Suprapubic skin (tissue), 4 donors: ENCODE measurements at regions not wholly inside any gene's neighbourhood (a gene's known extent, or its start where the extent isn't known, plus 50 kb on each side); places are given as distances from the start of the nearest gene placed in this dataset.

Experiments used
- CTCF ChIP-seq, 2 donors: fragments of 200-600 bp in 1 of 2; fragments of 450-650 bp in 1 of 2; sonication (generic) in 1 of 2; IDR thresholded peaks; one replicate each; pipeline ENCODE4 v1.5.1; 2016 to 2019; ENCODE audit warnings: antibody characterized with exemption in 2 of 2, mild to moderate bottlenecking in 1 of 2, moderate library complexity in 1 of 2
- POLR2A ChIP-seq, 2 donors: fragments of 450-650 bp; IDR thresholded peaks; one replicate each; pipeline ENCODE4 v1.6.1; 2017; ENCODE audit warnings: antibody characterized with exemption in 2 of 2, mild to moderate bottlenecking in 2 of 2, moderate library complexity in 2 of 2
- POLR2AphosphoS5 ChIP-seq, 3 donors: sonication (generic); formaldehyde crosslinking; IDR thresholded peaks; one replicate each; pipeline ENCODE4 v1.6.1; 2017; ENCODE audit warnings: antibody characterized with exemption in 3 of 3

DNA sequence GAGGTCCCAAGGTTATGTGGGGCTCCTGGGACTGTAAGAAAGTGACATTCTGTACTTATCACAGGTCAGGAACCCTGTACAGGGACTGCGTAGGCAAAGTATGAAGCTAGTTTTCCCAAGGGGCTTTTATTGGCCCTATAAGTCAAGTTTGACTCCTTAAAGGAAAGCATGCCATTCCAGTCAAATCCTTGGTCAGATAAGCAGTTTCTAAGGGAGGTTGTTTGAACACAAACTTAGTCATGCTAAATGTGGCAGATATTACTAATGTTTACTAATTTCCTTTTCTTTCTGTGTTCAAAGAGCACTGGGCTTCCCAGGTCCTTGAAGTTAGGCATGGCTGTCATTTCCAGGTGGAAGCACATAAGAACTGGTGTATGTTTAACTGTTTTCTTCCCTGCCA, 472.4 kb downstream of the ATP23 start:
- no peak for TF ChIP-seq POLR2AphosphoS5 (IDR thresholded peaks at IDR 0.05)
- no peak for TF ChIP-seq CTCF (IDR thresholded peaks at IDR 0.05)
- no peak for TF ChIP-seq POLR2A (IDR thresholded peaks at IDR 0.05)
